Ovary (tissue), 7 donors: ENCODE measurements at regions not wholly inside any gene's neighbourhood (a gene's known extent, or its start where the extent isn't known, plus 50 kb on each side); places are given as distances from the start of the nearest gene placed in this dataset.

Experiments
- DNase-seq, 5 donors: peaks; one replicate each; pipeline ENCODE4 v3.0.0-alpha.2; 2019 to 2020
- H3K27ac ChIP-seq, 2 donors: fragments of 200-600 bp; one replicate each; pipeline versions ENCODE4 v1.5.1 to v1.8.0; 2019 to 2022
- H3K27me3 ChIP-seq: fragments of 200-600 bp; one replicate; pipeline ENCODE4 v1.8.0; 2022
- H3K36me3 ChIP-seq: fragments of 200-600 bp; sonication (generic); one replicate; pipeline ENCODE4 v1.5.1; 2019
- H3K4me1 ChIP-seq: one replicate; pipeline ENCODE4 v1.8.1; 2013; ENCODE audit warnings: mild to moderate bottlenecking, moderate library complexity; ENCODE audit not compliant: insufficient read depth
- H3K4me3 ChIP-seq: fragments of 200-600 bp; sonication (generic); one replicate; pipeline ENCODE4 v1.5.1; 2017
- H3K9me3 ChIP-seq, 2 donors: fragments of 200-600 bp in 1 of 2; sonication (generic) in 1 of 2; one replicate each; pipeline versions ENCODE4 v1.5.1 to v1.8.1; 2013 to 2019; ENCODE audit warnings: mild to moderate bottlenecking in 1 of 2, moderate library complexity in 1 of 2
- EP300 ChIP-seq: sonication (generic); formaldehyde crosslinking; IDR thresholded peaks from one replicate; pipeline ENCODE4 v1.6.1; 2017; ENCODE audit warnings: antibody characterized with exemption
- POLR2A ChIP-seq: fragments of 450-650 bp; IDR thresholded peaks from one replicate; pipeline ENCODE4 v1.6.1; 2017; ENCODE audit warnings: antibody characterized with exemption, mild to moderate bottlenecking, moderate library complexity
- WGBS, 3 donors: extraction: QIAGEN DNeasy Blood & Tissue Kit in 1 of 3; methylation state at CpG; one replicate each; pipeline versions ENCODE4 v1.1.5 to v1.1.7; 2013 to 2017; 5-methylcytosine and 5-hydroxymethylcytosine counted together
- intact Hi-C, 4 donors: fragments of 100-400 bp; cut with DNase I; formaldehyde crosslinking; loops; one replicate each; pipeline versions ENCODE4 v1.11.0 to v1.15.1; 2022 to 2023
- TF ChIP-seq, protein P1 (sequence below), 3 donors: fragments of 450-650 bp in 2 of 3; fragments of 200-600 bp in 1 of 3; IDR thresholded peaks; one replicate each; pipeline versions ENCODE4 v1.5.1 to v1.8.0; 2016 to 2022; ENCODE audit warnings: antibody characterized with exemption in 3 of 3, mild to moderate bottlenecking in 1 of 3
- donor health status: DM: no; HTN: no; CAD: no; lungs with moderate emphysema.
- donor health status: DM: no; HTN: no; CAD: no.
- donor health status: Bipolar disorder and iron deficiency.
- donor health status: DM: no; HTN: no; CAD: no.
- donor health status: DM: yes; HTN: yes; CAD: no.

GRCh38 chr1:238319957-238320356, 429.2 kb upstream of the ZP4 start:
- 75 to 78% (median 76%) methylated on average over 5 of the region's 5 CpGs for WGBS, 3 donors
- Histone ChIP-seq H3K9me3 (no peaks in the 10 kb centered on the region), H3K4me1 (no peaks in the 10 kb centered on the region), H3K27ac (no peak overlapping the region), H3K27me3 (no peaks in the 10 kb centered on the region), H3K36me3 (no peaks in the 10 kb centered on the region), H3K4me3 (no peak overlapping the region)
- no peak for DNase-seq
- TF ChIP-seq EP300 (no peak), POLR2A (no peak)
- TF ChIP-seq, protein P1, sequence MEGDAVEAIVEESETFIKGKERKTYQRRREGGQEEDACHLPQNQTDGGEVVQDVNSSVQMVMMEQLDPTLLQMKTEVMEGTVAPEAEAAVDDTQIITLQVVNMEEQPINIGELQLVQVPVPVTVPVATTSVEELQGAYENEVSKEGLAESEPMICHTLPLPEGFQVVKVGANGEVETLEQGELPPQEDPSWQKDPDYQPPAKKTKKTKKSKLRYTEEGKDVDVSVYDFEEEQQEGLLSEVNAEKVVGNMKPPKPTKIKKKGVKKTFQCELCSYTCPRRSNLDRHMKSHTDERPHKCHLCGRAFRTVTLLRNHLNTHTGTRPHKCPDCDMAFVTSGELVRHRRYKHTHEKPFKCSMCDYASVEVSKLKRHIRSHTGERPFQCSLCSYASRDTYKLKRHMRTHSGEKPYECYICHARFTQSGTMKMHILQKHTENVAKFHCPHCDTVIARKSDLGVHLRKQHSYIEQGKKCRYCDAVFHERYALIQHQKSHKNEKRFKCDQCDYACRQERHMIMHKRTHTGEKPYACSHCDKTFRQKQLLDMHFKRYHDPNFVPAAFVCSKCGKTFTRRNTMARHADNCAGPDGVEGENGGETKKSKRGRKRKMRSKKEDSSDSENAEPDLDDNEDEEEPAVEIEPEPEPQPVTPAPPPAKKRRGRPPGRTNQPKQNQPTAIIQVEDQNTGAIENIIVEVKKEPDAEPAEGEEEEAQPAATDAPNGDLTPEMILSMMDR (IDR thresholded peaks at IDR 0.05): no peak
- intact Hi-C loops: loop anchor here in 1 of 4 donors (10.0 kb wide), 1 partner anchor 55 kb away; no protein-coding TSS in a partner anchor

- Histone ChIP-seq H3K27me3 (no peaks in the 10 kb centered on the region), H3K4me1 (no peaks in the 10 kb centered on the region), H3K36me3 (no peaks in the 10 kb centered on the region), H3K9me3 (no peaks in the 10 kb centered on the region), H3K27ac (no peak overlapping the region), H3K4me3 (no peak overlapping the region)
- DNase-seq: no peak
- TF ChIP-seq POLR2A (no peak), EP300 (no peak)
- TF ChIP-seq, protein P1 (IDR thresholded peaks at IDR 0.05): no peak
- WGBS, 3 donors: 49 to 64% (median 61%) methylated on average over 4 of the region's 4 CpGs
- intact Hi-C loops: loop anchor here in 1 of 4 donors (10.0 kb wide), 1 partner anchor 54 kb away; no protein-coding TSS in a partner anchor
These were observed 427.8 kb upstream of the ZP4 start for GRCh38 chr1:238318294-238319110.

- TF ChIP-seq, protein P1 (IDR thresholded peaks at IDR 0.05): no peak
- no peak for TF ChIP-seq POLR2A
- no peak for TF ChIP-seq EP300
- 75 to 85% (median 76%) methylated on average over 1 of the region's 1 CpG for WGBS, 3 donors
- no peak overlapping the region for H3K4me3 ChIP-seq
These were observed 422.2 kb upstream of the ZP4 start for GRCh38 chr1:238312969-238313368.

DNA sequence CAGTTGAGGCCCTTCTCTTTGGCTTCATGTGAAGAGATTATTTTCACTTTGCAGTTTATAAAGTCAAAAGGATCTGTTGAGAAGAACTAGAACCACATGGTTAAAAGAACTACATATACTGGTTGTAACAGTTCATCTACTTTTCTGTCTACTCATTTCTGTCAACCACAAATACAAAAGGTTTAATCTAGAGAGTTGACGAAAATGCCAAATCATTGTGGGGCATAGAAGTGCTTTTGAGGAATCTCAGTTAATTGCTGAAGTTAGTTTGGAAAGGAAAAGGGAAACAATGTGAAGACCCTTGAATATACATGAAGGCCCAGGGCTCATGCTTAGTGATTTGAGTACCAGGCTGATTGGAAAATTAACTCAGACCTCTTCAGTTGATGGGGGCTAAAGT, 415.7 kb upstream of the ZP4 start:
- Histone ChIP-seq H3K4me3 (no peak overlapping the region), H3K27me3 (no peaks in the 10 kb centered on the region), H3K4me1 (no peaks in the 10 kb centered on the region), H3K27ac (no peak overlapping the region), H3K9me3 (no peaks in the 10 kb centered on the region), H3K36me3 (no peaks in the 10 kb centered on the region)
- no peak for DNase-seq
- TF ChIP-seq, protein P1 (IDR thresholded peaks at IDR 0.05): no peak
- TF ChIP-seq EP300: no peak
- TF ChIP-seq POLR2A: no peak
- 80 to 85% (median 85%) methylated on average over 1 of the region's 1 CpG for WGBS, 3 donors
- intact Hi-C loops: no loop called here

More at GRCh38 chr1:238312969-238313368, 422.2 kb upstream of the ZP4 start:
- Histone ChIP-seq H3K36me3 (no peaks in the 10 kb centered on the region), H3K27ac (no peak overlapping the region), H3K9me3 (no peaks in the 10 kb centered on the region), H3K4me1 (no peaks in the 10 kb centered on the region), H3K27me3 (no peaks in the 10 kb centered on the region)
- intact Hi-C loops: loop anchor here in 1 of 4 donors (10.0 kb wide), 1 partner anchor 48 kb away; no protein-coding TSS in a partner anchor
- no peak for DNase-seq
